Superior temporal gyrus (tissue), 1 donor: ENCODE measurements at regions not wholly inside any gene's neighbourhood (a gene's known extent, or its start where the extent isn't known, plus 50 kb on each side); places are given as distances from the start of the nearest gene placed in this dataset.
A peak's percentile ranks its signal among the peaks of the same experiment; 100 is the strongest.

ENCODE experiments used
- DNase-seq: peaks from one replicate; pipeline ENCODE4 v3.0.0-alpha.2; 2016; ENCODE audit errors: extremely low spot score

GRCh38 chrX:2640436-2641150, 50.5 kb upstream of the CD99 start:
- DNase-seq = no peak

GRCh38 chrX:2638279-2638678, 52.8 kb upstream of the CD99 start:
- no peak for DNase-seq

- no peak for DNase-seq
Measured at GRCh38 chrX:2635342-2635741, 55.8 kb upstream of the CD99 start.

- no peak for DNase-seq
Measured at GRCh38 chrX:2632533-2633504, 58.3 kb upstream of the CD99 start.

GRCh38 chrX:2631743-2632532, 59.2 kb upstream of the CD99 start:
- DNase-seq = no peak

GRCh38 chrX:2630935-2631742, 60.0 kb upstream of the CD99 start:
- peak; percentile 36 for DNase-seq

GRCh38 chrX:2630008-2630934, 60.8 kb upstream of the CD99 start:
- peak; percentile 64 for DNase-seq

- DNase-seq = no peak
Measured at GRCh38 chrX:2629316-2630007, 61.6 kb upstream of the CD99 start.

- DNase-seq = no peak
Measured at GRCh38 chrX:2628751-2629315, 62.3 kb upstream of the CD99 start.

- no peak for DNase-seq
Measured at GRCh38 chrX:2627272-2627867, 63.7 kb upstream of the CD99 start.

GRCh38 chrX:2626750-2627149, 64.3 kb upstream of the CD99 start:
- DNase-seq = no peak

- no peak for DNase-seq
Measured at GRCh38 chrX:2620576-2620975, 70.5 kb upstream of the CD99 start.

- DNase-seq = no peak
Measured at GRCh38 chrX:2618516-2618915, 72.6 kb upstream of the CD99 start.

GRCh38 chrX:2614911-2615310, 76.2 kb upstream of the CD99 start:
- DNase-seq = peak; percentile 24

GRCh38 chrX:2610246-2611170, 80.6 kb upstream of the CD99 start:
- no peak for DNase-seq

GRCh38 chrX:2609431-2610238, 81.5 kb upstream of the CD99 start:
- DNase-seq = no peak
